GM21529 (cell line): ENCODE measurements at regions not wholly inside any gene's neighbourhood (a gene's known extent, or its start where the extent isn't known, plus 50 kb on each side); places are given as distances from the start of the nearest gene placed in this dataset.
"Not testable (repeated sequence)": the region's sequence is repeated elsewhere in the genome, so short reads cannot be mapped to it uniquely, and the experiment has no call there.

ENCODE experiments used
- ATAC-seq: cut with Tn5 transposase; IDR thresholded peaks from one replicate; pipeline ENCODE4 v1.9.1; 2021; ENCODE audit not compliant: unreplicated experiment

DNA sequence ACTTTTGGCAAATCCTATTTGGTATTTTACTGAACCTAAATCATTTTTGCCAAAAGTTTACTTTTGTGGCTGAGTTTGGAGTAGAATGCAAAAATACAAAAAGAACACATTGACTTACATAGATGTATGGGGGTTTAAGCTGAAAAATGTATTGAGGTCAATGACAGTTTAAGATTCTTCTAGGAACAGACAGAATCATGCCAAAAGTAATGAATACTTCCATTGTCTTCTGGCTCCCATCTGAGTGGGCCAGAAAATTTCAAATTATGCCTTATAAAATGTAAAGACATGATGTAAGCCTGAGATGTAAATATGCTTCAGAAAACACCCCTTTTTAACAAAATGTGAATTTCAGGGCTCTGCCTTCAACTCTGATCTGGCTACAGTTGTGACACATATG lies 375.1 kb upstream of the DPH6 start:
- ATAC-seq, result no peak

DNA sequence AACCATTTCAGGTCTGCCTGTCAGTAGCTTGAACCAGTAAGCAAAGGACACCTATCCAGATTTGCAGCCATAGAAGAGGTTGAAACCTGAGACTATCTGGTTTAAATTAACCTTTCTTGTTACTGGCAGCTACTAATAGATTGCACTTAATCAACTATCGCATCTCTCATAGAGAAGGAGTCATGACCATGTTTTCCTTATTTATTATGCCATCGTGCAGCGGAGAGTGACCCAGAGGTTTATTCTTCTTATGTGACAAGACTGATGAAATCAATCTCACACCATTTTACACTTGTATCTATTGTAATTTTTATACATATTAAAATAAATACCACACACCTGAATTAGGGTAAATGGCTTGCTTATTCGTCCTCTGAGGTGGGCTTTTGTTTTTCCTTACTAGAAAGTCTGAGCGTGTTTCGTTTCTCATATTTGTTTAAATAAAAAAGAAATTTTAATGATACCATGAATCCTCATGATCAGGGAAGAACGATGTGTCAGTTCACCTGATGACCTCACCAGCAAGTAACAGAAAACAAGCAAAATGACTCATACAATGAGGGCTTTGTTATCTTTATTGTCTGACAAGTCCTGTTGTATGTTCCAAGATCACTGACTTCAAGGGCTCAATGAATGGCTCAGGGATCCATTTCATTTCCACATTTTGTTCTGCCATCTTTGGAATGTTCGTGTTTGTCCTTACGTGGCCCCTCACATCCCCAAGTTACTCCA lies 379.5 kb upstream of the DPH6 start:
- no peak for ATAC-seq

DNA sequence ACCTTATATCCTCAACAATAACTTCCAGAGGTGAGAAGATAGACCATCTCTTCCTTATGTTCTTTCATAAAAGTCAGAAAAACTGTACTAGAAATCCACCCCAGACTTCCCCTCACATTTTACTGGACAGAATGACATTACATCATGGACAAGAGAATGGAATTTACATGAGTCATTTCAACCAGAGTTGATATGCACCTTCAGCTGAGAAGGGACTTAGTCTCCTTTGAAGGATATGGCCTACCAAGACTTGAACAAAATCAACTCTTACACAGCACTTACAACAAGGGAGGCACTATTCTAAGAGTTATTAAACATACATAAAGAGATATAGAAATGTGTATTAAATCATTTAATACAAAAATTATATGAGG lies 380.0 kb upstream of the DPH6 start:
- no peak for ATAC-seq

DNA sequence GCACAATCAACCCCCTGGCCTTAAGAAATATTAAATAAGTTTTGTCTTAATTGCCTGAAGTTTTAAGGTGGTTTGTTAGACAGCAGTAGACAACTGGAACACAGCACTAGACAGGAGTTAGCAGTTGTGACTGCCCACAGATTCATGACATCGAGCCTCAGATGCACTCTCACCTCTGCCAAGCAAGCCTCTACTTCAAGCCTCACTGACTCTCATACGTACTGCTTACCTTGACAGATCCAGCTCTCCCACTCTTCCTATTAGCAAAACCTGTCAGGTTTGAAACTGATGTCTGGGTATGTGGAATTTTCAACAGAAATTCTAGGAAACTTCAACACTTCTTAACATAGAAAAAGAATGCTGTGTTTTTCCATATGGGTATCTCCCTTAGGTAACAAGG lies 382.9 kb upstream of the DPH6 start:
- ATAC-seq, result no peak

DNA sequence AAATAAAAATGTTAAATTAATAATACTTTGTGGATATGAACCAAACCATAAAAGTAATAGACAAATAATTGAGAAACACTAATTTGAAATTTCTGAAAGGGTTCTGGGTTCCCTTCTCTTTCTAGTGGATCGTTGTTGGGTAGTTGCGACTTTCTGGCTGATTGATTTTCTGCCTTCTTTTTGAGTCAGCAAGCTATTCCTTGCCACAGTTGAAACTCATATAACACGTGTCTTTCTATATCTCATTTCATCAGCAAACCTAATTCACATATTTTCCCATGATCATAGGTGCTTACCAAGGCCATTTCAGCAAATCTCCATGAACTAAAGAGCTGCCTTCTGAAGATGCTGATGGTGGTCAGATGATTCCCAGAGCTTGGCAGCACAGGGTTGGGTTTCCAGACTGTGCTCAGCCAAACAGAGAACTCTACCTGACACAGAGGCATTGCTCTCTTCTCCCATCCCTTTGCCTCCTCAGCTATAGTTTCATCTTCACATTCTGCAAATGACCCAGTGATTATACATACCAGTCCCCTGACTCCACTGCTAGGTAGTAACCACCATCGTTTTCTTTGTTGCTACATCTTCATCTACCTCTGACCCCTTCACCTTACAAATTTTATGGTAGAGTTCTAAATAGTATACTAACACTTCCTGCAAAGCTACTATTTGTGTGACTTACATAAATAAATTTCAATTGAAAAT lies 383.9 kb upstream of the DPH6 start:
- ATAC-seq, result peak; percentile 78

DNA sequence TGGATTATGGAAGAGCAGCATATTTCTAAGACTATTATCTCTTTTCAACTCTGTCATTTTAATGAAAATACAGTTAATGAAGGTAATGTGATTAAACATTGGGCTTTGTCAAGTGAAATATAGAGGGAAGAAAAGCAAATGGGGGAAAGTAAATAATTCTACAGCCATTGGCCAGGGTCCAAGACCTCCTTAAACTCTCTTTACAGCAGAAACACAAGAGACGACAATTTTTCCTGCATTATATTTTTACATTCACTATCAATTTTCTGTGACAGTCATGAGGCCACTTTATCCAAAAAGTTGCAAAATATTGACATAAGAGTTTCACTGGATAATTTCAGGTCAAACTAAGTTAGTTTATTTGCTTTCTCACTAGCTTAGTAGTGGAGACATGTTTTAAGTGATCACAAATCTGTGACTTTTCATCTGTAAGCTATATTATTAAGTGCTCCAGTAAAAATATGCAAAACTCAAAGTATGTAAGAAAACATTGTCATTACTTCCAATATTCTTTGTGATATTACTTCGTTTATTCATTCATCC lies 385.9 kb upstream of the DPH6 start:
- ATAC-seq, result no peak

DNA sequence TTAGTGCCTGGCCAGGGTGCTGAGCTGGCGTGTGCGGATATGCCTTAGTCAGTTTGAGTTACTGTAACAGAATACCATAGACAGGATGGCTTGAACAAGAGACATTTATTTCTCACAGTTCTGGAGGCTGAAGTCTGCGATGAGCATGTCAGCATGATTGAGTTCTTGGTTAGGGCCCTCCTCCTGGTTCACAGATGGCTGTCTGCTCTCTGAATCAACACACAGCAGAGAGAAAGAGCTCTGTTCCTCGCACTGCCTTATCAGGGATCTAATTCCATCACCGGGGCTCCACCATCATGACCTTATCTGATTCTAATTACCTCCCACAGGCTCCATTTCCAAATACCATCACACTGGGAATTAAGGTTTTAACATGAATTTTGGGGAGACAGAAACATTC lies 386.6 kb upstream of the DPH6 start:
- no peak for ATAC-seq

DNA sequence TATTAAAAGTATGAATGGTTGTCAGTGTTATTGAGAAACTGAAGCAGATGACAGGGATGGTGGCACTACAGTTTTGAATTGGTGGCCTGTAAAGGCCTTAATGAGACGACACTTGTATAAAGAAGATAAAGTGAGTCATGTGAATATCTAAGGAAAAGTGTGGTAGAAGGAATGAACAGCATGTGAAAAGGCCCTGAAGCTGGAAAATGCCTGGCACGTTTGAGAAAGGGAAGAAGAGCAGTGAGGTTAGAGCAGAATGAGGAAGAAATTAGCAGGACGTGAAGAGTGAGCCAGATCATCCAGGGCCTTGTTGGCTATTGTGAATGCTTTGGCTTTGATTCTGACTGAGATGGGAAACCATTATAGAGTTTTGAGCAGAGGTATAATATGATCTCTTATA lies 387.6 kb upstream of the DPH6 start:
- ATAC-seq, result no peak

DNA sequence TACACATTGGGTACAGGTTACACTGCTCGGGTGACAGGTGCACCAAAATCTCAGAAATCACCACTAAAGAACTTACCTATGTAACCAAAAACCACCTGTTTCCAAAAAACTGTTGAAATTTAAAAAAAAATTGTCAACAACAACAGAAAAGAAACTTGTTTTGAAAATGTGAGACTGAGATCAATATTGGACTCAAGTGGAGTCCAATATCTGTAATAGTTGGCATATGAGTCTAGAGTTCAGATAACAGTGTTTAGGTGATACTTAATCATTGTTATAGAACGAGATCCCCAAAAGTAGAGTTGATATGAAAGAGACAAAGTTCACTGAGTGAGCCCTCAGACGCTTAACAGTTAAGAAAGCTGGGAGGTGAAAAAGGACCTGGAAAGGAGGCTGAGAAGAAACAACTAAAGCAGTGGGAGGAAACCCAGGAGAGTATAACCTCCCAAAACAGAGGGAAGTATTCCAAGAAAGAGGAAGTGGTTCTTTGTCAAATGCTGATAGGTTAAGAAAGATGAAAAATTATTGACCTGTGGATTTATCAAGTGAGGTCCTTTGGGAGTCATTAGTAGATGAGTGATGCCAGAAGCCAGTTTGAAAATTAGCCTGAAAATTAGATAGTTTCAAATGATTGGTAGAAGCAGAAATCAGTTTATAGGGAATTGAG lies 388.6 kb upstream of the DPH6 start:
- ATAC-seq, result no peak

DNA sequence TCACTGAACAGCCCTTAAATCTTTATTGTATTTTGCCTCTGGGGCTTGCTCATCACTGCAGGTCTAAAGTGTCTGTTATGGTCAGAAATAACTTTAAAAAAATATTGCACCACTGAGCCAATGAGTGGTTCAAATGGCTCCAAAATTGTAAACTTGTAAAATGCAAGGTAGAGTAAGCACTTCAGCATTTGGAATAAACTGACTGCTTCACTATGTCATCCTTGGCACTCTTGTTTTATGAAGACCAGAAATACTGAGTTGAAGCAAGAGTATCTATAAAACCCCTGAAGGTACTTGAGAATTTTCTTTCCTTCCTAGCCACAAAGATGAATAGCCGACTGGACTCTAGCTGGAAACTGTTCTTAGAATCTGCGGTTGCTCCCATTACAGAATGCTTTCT lies 390.3 kb upstream of the DPH6 start:
- ATAC-seq, result no peak

DNA sequence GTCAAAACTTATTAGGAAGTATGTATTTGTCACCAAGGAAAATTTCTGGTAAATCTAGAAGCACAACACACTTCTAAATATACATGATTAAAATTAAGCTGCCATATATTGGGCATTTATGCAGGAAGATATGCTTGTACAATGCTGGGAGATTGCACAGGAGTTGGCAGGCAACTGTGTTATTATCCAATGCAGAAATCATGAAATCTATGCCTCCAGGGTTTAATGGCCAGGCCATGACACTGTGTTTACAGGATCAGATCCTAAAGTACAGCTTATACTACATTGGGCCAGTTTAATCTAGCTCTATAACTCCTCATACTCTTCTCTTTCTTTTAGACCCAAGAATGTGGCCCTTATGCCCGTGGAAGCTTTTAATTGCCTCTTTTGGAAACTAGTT lies 391.4 kb upstream of the DPH6 start:
- no peak for ATAC-seq

DNA sequence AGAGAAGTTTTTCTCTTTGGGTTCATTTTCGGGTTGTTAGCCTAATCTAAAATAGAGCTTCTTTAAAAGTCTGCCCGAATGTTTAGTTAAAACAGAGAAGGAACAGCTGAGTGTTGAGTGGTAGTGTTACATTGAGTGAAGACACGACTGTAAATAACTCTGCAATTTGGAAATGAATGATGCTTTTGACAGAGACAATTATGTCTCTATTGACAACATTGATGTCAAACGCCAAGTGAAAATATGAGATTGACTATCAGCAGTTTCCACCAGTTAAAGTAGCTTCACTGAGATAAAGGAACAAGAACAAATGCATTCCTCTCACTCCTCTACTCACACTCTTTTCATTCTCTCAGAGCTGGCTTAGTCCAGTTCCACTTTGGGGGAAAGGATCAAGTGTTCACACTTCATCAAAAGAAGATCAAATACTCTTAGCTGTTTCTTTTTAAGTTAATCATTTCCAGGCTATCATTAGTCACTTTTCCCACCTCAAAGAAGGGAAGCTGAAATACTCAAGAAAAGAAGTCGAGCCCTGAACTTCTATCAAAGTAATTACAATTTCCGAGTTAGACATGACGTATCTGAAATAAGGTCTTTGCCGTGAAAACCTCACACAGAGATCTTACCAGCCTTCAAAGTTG lies 399.1 kb upstream of the DPH6 start:
- ATAC-seq, result no peak

DNA sequence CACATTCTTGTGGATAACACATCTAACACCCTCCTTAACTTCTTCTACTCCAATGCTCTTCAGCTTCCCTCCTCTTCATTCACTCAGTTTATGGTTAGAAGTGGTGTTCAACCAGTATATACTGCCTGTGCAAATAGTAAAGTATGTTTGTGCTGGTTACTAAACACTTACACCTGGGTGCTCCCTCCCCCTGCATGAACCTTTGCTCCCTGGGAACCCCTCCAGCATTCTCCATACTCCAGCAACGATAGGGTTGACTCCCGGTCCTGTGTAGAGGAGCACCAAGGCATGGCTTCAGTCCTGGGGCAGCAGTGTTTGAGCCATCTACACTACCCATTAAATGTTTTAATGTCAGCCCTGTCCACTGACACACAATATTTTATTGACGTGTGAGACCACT lies 407.5 kb upstream of the DPH6 start:
- no peak for ATAC-seq

DNA sequence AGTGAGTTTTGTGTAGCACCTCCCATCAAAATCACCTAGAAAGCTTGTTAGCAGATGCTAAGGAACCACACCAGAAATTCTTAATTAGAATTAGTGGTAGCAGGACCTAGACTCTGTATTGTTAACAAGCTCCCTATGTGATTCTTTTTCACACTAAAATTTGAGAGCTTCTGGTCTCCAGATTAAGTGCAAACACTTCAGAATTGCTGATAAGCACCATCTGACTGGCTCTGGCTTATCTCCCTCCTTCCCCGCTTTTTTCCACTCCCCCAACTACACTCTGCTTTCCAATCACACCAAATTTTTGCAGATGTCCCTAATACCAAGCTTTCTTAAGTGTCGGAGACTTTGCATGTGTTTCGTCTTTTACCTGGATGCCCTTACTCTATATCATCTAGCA lies 410.1 kb upstream of the DPH6 start:
- ATAC-seq, result no peak

DNA sequence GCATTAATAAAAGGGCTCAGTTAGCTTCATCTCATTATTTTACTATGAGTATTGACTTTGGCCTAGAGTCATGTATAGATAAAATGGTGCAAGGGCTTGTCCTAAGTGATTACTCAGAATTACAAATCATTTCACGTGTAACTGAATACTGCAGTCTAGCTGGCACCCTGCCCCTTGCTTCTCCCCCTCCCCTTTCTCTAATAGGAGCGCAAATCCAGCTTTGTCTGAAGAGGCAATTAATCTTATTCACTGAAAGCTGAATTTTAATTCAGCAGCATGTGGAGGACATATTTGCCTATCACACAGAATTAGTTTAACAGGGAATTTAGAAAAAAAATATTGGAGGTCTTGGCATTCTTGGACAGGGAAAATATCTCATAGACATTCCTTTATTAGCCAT lies 412.1 kb upstream of the DPH6 start:
- no peak for ATAC-seq

DNA sequence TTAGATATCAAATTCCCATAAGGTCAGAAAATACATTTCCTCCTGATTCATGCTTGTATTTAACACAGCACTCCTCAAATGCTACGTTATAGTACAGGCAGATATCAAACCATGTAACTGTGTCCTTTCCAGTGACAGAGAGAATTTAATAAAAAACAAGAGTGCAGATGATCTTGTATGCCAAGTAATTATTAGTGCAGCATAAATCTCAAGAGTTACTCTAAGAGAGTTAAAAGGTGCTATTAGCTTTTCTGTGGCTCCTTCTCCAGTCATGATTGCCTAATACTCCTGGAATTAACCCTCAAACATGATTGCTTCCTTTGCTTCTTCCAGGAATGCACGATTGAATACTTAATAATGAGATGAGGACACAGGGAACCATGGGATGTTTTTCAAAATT lies 413.0 kb upstream of the DPH6 start:
- no peak for ATAC-seq

DNA sequence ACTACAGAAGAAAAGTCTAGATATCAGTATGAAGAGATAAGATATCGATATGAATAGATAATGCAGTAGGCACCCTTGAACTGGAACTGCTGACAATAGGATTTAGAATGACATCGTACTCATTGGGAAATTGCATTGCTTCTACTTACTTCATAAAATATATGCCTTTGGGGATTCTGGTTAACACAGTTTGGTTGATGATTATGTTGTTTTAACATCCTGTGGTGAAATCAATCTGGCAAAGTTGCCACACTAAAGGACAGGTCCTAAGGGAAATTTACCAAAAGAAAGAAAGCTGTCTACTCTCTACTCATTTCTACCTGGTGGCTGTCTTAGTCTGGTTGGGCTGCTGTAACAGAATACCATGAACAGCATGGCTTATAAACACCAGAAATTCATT lies 417.4 kb upstream of the DPH6 start:
- no peak for ATAC-seq

DNA sequence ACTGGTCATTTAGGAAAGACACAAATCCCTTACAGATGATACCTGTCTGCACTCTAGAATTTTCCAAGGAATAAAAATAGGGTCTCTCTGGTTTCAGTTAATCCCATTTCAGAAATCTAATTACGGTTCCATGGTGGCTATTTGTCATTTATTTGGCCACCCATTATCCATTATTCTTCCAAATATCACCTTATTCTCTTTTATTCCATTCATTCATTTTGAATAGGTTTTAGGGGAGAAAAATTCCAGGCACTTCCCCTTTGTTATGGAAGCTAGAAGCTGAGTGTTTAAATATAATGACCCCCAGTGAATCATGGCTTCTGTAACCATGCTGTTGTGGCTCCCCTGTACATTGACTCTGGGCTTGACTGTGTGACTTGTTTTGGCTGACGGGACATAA lies 420.8 kb upstream of the DPH6 start:
- no peak for ATAC-seq

DNA sequence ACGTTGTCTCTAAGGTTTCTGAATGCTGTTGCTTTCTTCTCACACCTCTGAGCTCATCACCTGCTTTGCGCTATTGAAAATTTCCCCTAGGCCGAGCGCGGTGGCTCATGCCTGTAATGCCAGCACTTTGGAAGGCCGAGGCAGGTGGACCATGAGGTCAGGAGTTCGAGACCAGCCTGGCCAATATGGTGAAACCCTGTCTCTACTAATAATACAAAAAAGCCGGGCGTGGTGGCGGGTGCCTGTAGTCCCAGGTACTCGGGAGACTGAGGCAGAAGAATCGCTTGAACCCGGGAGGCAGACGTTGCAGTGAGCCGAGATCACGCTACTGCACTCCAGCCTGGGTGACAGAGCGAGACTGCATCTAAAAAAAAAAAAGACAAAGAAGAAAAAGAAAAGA lies 422.0 kb upstream of the DPH6 start:
- ATAC-seq, result not testable (repeated sequence)

DNA sequence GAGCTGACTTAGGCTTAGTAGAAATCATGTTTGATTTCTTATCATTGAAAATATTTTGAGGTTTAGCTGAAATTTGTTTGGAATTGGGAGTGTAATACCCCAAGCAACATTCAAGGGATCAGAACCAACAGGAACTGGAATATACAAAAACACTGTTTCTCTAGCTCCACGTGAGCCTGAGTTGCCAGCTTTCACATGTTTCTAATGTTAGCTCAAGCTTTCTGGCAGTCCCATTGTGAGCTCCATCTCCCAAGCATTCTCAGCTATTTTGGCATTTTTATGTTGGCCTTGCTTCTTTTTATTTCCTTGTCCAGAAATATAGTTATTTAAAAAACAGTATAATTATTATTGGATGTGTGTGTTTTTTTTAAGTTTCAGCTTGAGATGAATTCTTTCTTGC lies 427.1 kb upstream of the DPH6 start:
- ATAC-seq, result no peak

DNA sequence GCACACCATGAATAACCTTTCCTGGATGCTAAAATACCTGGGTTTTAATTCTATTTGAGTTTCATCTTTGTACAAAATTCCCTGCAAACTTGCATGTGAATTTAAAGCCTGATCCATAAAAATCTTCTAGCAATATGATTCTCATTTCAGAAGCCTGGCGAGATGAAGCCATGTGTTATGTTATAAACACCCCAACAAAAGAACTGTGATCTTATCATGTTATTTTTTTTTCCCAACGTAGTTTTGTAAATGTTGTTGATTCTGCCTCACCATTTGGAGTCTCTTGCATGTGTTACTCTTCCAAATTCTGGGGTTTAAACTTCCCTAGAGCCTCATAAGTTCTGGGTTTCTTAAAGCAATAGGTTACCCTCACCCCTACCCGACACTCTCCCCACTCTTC lies 428.1 kb upstream of the DPH6 start:
- no peak for ATAC-seq

DNA sequence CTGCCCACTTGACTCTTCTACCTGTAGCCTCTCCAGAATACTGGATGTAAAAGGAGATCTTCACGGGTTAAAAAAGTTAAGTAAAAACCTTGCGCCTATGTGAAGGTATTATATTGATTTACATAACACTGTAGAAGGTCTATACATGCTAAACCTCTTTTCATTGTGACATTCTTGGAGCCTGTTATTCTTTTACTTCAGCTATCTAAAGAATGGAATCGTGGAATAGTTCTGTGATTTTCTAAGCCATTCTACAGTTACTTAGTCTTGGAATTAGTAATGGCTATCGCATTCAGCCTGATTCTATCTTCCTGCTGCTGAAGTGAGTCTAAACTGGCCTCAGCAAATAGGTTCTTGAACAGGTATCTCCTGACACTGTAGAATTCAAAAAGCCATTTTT lies 430.0 kb upstream of the DPH6 start:
- no peak for ATAC-seq
